ENCODE measurements at regions not wholly inside any gene's neighbourhood (a gene's known extent, or its start where the extent isn't known, plus 50 kb on each side); places are given as distances from the start of the nearest gene placed in this dataset.

GRCh38 chr18:39711701-39712100, 2146.1 kb upstream of the CELF4 start:
- TF ChIP-seq CTCF (IDR thresholded peaks at IDR 0.05; ENCODE audit: low read length) = no peak
- no peak for TF ChIP-seq EZH2 (IDR thresholded peaks at IDR 0.05; ENCODE audit: borderline replicate concordance, low read length)
